ENCODE measurements at regions not wholly inside any gene's neighbourhood (a gene's known extent, or its start where the extent isn't known, plus 50 kb on each side); places are given as distances from the start of the nearest gene placed in this dataset.

GRCh38 chr1:228848406-228848805 lies 113.1 kb downstream of the RHOU start:
- ChIA-PET CTCF (ENCODE audit: low intra/inter-chr PET ratio, low total read pairs) (no interaction called here), POLR2A (interaction anchor here (0.8 to 4.4 kb wide), 7 partner anchors 10 to 25 kb away, joined by 3 to 44 read pairs (median 7); no protein-coding TSS in a partner anchor)
- Histone ChIP-seq H3K36me3 (replicated peaks in 1 of 2; ENCODE audit: control insufficient read depth in 1 of 2, insufficient read depth in 2 of 2, low read length in 2 of 2) (no peaks in the 10 kb centered on the region), H3K27ac (ENCODE audit: extremely low read length, insufficient read depth, low read length) (peak overlapping the region; percentile 53), H3K27me3 (ENCODE audit: control insufficient read depth in 1 of 2, insufficient read depth in 2 of 2, low read length in 2 of 2) (no peaks in the 10 kb centered on the region), H3K4me1 (ENCODE audit: insufficient read depth, low read length) (peaks cover 50% of the 10 kb centered on the region), H3K9me3 (ENCODE audit: low read length) (no peaks in the 10 kb centered on the region), H3K79me2 (ENCODE audit: insufficient read depth, low read length) (no peaks in the 10 kb centered on the region), H3K9ac (ENCODE audit: insufficient read depth, low read depth, low read length) (no peak overlapping the region), H3K4me3 (replicated peaks in 1 of 3; ENCODE audit: insufficient read depth in 1 of 3, low read depth in 2 of 3, low read length in 3 of 3) (no peak overlapping the region), H4K20me1 (ENCODE audit: insufficient read depth, low read length) (no peaks in the 10 kb centered on the region), H3K4me2 (ENCODE audit: low read depth, low read length) (peak overlapping the region; percentile 25; the same call in 1 of the 2 replicates), H2AFZ (ENCODE audit: low read length) (no peak overlapping the region)
- in situ Hi-C loops (cut with HindIII; ENCODE audit: extremely low pct_ligation_motif_present, low pct_unique_long_range_greater_than_20kb), result no loop called here
- DNase-seq (ENCODE audit: low spot score) (no peak), FAIRE-seq (no peak), ATAC-seq (peak; percentile 49)
- WGBS (ENCODE audit: low lambda C conversion rate), result 33% methylated on average over 2 of the region's 2 CpGs
- TF ChIP-seq FOXO4 (CRISPR knock-in tag; conservative IDR thresholded peaks at IDR 0.05) (0 out of 2 replicates have a peak, but pooled peaks have one; percentile 17), EHMT2 (IDR thresholded peaks at IDR 0.05; ENCODE audit: borderline replicate concordance, low read depth, low read length) (no peak), RXRB (CRISPR knock-in tag; IDR thresholded peaks at IDR 0.05; ENCODE audit: borderline replicate concordance) (no peak), EZH2 (conservative IDR thresholded peaks at IDR 0.05; ENCODE audit: low read depth, low read length) (no peak), SUZ12 (IDR thresholded peaks at IDR 0.05; ENCODE audit: low read depth, low read length) (no peak), PCBP1 (IDR thresholded peaks at IDR 0.05; ENCODE audit: borderline replicate concordance, low read depth, low read length) (no peak), ZNF616 (CRISPR knock-in tag; IDR thresholded peaks at IDR 0.05; ENCODE audit: low read depth) (no peak), ZNF230 (CRISPR knock-in tag; IDR thresholded peaks at IDR 0.05) (no peak), MAFK (conservative IDR thresholded peaks at IDR 0.05 in 1 of 2, IDR thresholded peaks at IDR 0.05 in 1 of 2; ENCODE audit: low read length in 2 of 2) (no peak), FOXP1 (IDR thresholded peaks at IDR 0.05) (no peak), FOXP1 (CRISPR knock-in tag; IDR thresholded peaks at IDR 0.05) (no peak)
- TF ChIP-seq, protein P1, sequence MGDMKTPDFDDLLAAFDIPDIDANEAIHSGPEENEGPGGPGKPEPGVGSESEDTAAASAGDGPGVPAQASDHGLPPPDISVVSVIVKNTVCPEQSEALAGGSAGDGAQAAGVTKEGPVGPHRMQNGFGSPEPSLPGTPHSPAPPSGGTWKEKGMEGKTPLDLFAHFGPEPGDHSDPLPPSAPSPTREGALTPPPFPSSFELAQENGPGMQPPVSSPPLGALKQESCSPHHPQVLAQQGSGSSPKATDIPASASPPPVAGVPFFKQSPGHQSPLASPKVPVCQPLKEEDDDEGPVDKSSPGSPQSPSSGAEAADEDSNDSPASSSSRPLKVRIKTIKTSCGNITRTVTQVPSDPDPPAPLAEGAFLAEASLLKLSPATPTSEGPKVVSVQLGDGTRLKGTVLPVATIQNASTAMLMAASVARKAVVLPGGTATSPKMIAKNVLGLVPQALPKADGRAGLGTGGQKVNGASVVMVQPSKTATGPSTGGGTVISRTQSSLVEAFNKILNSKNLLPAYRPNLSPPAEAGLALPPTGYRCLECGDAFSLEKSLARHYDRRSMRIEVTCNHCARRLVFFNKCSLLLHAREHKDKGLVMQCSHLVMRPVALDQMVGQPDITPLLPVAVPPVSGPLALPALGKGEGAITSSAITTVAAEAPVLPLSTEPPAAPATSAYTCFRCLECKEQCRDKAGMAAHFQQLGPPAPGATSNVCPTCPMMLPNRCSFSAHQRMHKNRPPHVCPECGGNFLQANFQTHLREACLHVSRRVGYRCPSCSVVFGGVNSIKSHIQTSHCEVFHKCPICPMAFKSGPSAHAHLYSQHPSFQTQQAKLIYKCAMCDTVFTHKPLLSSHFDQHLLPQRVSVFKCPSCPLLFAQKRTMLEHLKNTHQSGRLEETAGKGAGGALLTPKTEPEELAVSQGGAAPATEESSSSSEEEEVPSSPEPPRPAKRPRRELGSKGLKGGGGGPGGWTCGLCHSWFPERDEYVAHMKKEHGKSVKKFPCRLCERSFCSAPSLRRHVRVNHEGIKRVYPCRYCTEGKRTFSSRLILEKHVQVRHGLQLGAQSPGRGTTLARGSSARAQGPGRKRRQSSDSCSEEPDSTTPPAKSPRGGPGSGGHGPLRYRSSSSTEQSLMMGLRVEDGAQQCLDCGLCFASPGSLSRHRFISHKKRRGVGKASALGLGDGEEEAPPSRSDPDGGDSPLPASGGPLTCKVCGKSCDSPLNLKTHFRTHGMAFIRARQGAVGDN (CRISPR knock-in tag; IDR thresholded peaks at IDR 0.05), result peak; percentile 20; the same call in 1 of the 2 replicates
- no TSS peak for BruUV-seq (replicated peaks)
- intact Hi-C loops (cut with micrococcal nuclease; ENCODE audit: unreplicated experiment), result no loop called here

Measured in HepG2 (cell line).